Right lobe of liver (tissue), 4 donors: ENCODE measurements at regions not wholly inside any gene's neighbourhood (a gene's known extent, or its start where the extent isn't known, plus 50 kb on each side); places are given as distances from the start of the nearest gene placed in this dataset.

Source experiments
- POLR2A ChIP-seq: fragments of 450-650 bp; IDR thresholded peaks from one replicate; pipeline ENCODE4 v1.6.1; 2017; ENCODE audit warnings: antibody characterized with exemption, mild to moderate bottlenecking
- TF ChIP-seq, protein P1 (sequence below), 4 donors: fragments of 200-600 bp in 3 of 4; fragments of 450-650 bp in 1 of 4; IDR thresholded peaks; one replicate each; pipeline versions ENCODE4 v1.5.1 to v1.8.0; 2016 to 2022; ENCODE audit warnings: antibody characterized with exemption in 4 of 4, mild to moderate bottlenecking in 2 of 4
- donor health status: DM: no; HTN: no; CAD: no.
- donor health status: DM: no; HTN: no; CAD: no.
- donor health status: DM: no; HTN: yes; CAD: no.

DNA sequence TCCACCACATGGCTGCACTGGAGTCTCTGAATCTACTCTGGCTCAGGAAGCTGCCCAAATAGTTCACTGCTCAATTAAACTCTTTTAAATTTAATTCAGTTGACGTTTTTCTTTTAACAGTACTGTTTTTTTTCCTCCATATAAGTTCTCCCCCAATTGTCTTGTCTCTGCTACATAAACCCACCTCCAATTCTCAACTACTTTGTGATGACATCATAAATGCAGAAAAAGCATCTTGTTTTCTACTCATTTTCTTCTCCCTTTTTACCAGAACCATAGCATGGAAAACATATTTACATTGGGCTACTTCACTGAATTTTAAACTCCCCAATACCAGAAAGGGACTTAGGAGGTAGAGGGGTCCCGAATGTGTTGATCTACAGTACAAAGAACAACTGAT is 270.4 kb downstream of the GPD2 start:
- TF ChIP-seq, protein P1, sequence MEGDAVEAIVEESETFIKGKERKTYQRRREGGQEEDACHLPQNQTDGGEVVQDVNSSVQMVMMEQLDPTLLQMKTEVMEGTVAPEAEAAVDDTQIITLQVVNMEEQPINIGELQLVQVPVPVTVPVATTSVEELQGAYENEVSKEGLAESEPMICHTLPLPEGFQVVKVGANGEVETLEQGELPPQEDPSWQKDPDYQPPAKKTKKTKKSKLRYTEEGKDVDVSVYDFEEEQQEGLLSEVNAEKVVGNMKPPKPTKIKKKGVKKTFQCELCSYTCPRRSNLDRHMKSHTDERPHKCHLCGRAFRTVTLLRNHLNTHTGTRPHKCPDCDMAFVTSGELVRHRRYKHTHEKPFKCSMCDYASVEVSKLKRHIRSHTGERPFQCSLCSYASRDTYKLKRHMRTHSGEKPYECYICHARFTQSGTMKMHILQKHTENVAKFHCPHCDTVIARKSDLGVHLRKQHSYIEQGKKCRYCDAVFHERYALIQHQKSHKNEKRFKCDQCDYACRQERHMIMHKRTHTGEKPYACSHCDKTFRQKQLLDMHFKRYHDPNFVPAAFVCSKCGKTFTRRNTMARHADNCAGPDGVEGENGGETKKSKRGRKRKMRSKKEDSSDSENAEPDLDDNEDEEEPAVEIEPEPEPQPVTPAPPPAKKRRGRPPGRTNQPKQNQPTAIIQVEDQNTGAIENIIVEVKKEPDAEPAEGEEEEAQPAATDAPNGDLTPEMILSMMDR (IDR thresholded peaks at IDR 0.05), result no peak
- TF ChIP-seq POLR2A, result no peak
